OCI-M1 (cell line): ENCODE measurements at regions not wholly inside any gene's neighbourhood (a gene's known extent, or its start where the extent isn't known, plus 50 kb on each side); places are given as distances from the start of the nearest gene placed in this dataset.
"Not testable (repeated sequence)": the region's sequence is repeated elsewhere in the genome, so short reads cannot be mapped to it uniquely, and the experiment has no call there.

Experiments
- DNase-seq: peaks from one replicate; lab custom pipeline; 2025; lab: John Stamatoyannopoulos, UW

GRCh38 chr6:84353459-84354423, 126.3 kb upstream of the CEP162 start:
- DNase-seq: no peak

GRCh38 chr6:84350397-84350796, 123.0 kb upstream of the CEP162 start:
- DNase-seq: no peak

GRCh38 chr6:84349542-84349941, 122.1 kb upstream of the CEP162 start:
- no peak for DNase-seq

GRCh38 chr6:84348801-84349200, 121.4 kb upstream of the CEP162 start:
- DNase-seq: no peak

- no peak for DNase-seq
Measured at GRCh38 chr6:84346372-84346771, 118.9 kb upstream of the CEP162 start.

- DNase-seq: peak; percentile 49
Measured at GRCh38 chr6:84344005-84344404, 116.6 kb upstream of the CEP162 start.

- DNase-seq: peak; percentile 68
Measured at GRCh38 chr6:84340422-84340821, 113.0 kb upstream of the CEP162 start.

GRCh38 chr6:84333842-84334241, 106.4 kb upstream of the CEP162 start:
- DNase-seq: no peak

GRCh38 chr6:84332139-84333034, 104.9 kb upstream of the CEP162 start:
- DNase-seq: no peak

GRCh38 chr6:84330325-84330724, 102.9 kb upstream of the CEP162 start:
- no peak for DNase-seq

- no peak for DNase-seq
Measured at GRCh38 chr6:84329516-84329915, 102.1 kb upstream of the CEP162 start.

- no peak for DNase-seq
Measured at GRCh38 chr6:84329077-84329476, 101.6 kb upstream of the CEP162 start.

GRCh38 chr6:84317463-84317862, 90.0 kb upstream of the CEP162 start:
- DNase-seq: no peak

- DNase-seq: no peak
Measured at GRCh38 chr6:84314377-84314898, 87.0 kb upstream of the CEP162 start.

GRCh38 chr6:84309336-84309735, 81.9 kb upstream of the CEP162 start:
- DNase-seq: no peak

- no peak for DNase-seq
Measured at GRCh38 chr6:84304881-84305280, 77.4 kb upstream of the CEP162 start.

GRCh38 chr6:84291033-84291432, 63.6 kb upstream of the CEP162 start:
- DNase-seq: not testable (repeated sequence)

- peak; percentile 37 for DNase-seq
Measured at GRCh38 chr6:84284428-84285049, 57.1 kb upstream of the CEP162 start.

GRCh38 chr6:84282550-84282949, 55.1 kb upstream of the CEP162 start:
- DNase-seq: no peak

GRCh38 chr6:84280639-84281038, 53.2 kb upstream of the CEP162 start:
- peak; percentile 84 for DNase-seq

GRCh38 chr6:84280030-84280429, 52.6 kb upstream of the CEP162 start:
- no peak for DNase-seq
